NB4 (cell line): ENCODE measurements at regions not wholly inside any gene's neighbourhood (a gene's known extent, or its start where the extent isn't known, plus 50 kb on each side); places are given as distances from the start of the nearest gene placed in this dataset.

Source experiments
- DNase-seq: peaks from one replicate; pipeline ENCODE4 v3.0.0; 2010; ENCODE audit warnings: low read depth
- H3K4me3 ChIP-seq: one replicate; pipeline ENCODE4 v1.5.1; 2011; ENCODE audit warnings: mild to moderate bottlenecking, low read depth, low read length, moderate library complexity
- MYC ChIP-seq: IDR thresholded peaks from 2 replicates; pipeline ENCODE4 v1.6.1; 2011; ENCODE audit warnings: low read depth, low read length
- POLR2A ChIP-seq: IDR thresholded peaks from 2 replicates; pipeline ENCODE4 v1.6.1; 2011; ENCODE audit warnings: mild to moderate bottlenecking; ENCODE audit not compliant: insufficient read length; ENCODE audit errors: extremely low read depth
- TF ChIP-seq, protein P1 (sequence below): IDR thresholded peaks from 2 replicates; pipeline ENCODE4 v1.6.1; 2011; ENCODE audit warnings: low read depth, low read length
- TF ChIP-seq, protein P2 (sequence below): IDR thresholded peaks from one replicate; pipeline ENCODE4 v1.5.1; 2012; ENCODE audit warnings: low read depth, low read length

DNA sequence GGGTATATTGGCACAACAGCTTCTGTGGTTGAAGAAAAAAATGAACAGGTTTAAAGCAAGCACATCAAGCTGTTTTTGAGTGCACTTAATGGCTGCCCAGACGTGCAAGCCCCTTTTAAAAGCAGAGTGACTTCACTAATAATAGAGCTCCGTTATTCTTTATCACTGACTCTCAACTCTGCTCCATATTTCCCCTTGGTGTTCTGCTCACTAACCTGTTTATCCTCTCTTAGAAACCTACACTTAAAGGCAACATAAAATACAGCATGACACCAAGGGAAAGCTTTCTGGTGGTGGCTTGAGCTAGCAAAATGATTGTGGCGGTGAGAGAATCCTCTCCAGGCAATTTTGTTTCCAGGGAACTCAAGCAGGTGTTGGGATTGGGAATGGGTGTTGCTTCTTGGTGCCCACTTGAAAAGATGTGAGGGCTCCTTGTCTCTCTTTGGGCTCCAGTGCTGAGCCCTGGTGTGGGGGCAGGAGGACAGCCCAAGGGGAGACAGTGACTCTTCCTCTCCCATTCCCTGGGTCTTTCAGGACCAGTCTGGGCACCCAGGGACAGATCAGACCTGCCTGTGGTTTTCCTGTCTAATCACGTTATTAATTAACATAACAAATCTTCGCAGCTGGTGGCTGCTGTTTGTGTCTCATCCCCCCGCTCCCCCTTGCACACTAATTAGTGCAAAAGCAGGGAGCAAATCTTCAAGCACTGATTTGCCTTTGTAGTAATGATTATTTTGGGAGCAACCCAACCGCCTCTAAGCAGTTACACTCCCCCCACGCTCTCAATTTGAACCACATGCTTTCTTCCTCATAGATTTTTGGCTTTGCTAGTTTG is 289.4 kb upstream of the CXCR4 start:
- no peak for DNase-seq
- TF ChIP-seq, protein P1, sequence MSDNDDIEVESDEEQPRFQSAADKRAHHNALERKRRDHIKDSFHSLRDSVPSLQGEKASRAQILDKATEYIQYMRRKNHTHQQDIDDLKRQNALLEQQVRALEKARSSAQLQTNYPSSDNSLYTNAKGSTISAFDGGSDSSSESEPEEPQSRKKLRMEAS: no peak
- TF ChIP-seq, protein P2, sequence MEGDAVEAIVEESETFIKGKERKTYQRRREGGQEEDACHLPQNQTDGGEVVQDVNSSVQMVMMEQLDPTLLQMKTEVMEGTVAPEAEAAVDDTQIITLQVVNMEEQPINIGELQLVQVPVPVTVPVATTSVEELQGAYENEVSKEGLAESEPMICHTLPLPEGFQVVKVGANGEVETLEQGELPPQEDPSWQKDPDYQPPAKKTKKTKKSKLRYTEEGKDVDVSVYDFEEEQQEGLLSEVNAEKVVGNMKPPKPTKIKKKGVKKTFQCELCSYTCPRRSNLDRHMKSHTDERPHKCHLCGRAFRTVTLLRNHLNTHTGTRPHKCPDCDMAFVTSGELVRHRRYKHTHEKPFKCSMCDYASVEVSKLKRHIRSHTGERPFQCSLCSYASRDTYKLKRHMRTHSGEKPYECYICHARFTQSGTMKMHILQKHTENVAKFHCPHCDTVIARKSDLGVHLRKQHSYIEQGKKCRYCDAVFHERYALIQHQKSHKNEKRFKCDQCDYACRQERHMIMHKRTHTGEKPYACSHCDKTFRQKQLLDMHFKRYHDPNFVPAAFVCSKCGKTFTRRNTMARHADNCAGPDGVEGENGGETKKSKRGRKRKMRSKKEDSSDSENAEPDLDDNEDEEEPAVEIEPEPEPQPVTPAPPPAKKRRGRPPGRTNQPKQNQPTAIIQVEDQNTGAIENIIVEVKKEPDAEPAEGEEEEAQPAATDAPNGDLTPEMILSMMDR: no peak
- TF ChIP-seq MYC: no peak
- TF ChIP-seq POLR2A: no peak
- no peak overlapping the region for H3K4me3 ChIP-seq

DNA sequence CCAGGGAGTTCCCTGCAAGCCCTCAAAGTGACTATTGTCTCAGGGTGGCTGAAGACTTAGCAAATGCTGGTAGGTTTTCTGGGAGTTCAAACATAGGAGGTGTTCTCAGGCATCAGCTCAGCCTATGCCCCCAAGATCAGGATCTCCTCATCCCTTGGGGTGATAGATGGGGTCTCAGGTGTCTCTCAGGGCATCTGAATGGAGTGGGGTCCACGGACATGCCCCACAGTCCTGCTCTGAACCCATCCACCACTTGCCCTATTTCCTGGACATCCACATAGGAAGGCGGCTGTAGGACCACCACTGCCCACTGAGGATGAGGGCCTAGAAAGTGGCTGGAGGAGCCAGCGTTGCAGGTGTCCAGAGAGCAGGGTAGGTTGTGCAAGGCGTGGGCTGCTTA is 287.0 kb upstream of the CXCR4 start:
- TF ChIP-seq, protein P2: no peak
- TF ChIP-seq POLR2A (no peak), MYC (no peak)
- TF ChIP-seq, protein P1: no peak
- no peak overlapping the region for H3K4me3 ChIP-seq
- no peak for DNase-seq

DNA sequence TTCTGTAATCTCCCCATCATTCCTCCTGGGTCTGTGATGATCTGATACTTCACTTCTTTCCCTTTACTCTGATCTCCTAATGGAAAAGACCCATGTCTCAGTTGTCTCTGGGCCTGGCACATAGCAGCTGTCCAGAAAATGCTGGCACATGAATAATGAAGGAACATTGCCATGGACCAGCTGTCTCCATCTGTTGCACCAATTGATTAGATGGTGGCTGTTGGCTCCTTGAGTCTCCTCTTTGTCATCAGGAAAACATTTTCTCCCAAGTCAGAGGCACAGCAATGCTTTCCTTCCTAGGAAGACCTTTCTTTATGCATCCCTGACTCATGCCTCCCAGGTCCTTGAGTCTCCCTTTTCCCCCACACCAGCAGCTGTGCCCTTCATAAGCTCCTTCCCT is 286.2 kb upstream of the CXCR4 start:
- DNase-seq: no peak
- H3K4me3 ChIP-seq: no peak overlapping the region
- no peak for TF ChIP-seq POLR2A
- TF ChIP-seq MYC: no peak
- TF ChIP-seq, protein P1: no peak
- TF ChIP-seq, protein P2: no peak

DNA sequence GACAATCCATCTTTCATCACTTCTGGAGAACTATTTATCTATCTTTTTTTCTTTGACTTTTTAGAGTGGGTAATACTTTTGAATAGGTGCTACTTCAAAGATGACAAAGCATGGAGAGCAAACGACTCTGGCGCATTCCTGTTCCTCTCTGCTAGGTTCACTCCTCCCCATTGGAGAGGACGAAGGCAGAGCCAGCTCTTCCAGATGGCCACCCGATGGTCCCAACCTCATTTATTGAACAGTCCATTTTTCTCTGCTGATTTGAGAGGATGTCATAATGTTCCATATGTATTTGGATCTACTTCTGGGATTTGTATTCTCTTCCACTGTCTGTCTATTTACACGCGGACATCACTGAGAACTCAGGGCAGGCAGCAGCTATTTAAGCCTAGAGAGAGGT is 284.3 kb upstream of the CXCR4 start:
- H3K4me3 ChIP-seq: no peak overlapping the region
- TF ChIP-seq POLR2A (no peak), MYC (no peak)
- TF ChIP-seq, protein P1: no peak
- TF ChIP-seq, protein P2: no peak
- DNase-seq: no peak

DNA sequence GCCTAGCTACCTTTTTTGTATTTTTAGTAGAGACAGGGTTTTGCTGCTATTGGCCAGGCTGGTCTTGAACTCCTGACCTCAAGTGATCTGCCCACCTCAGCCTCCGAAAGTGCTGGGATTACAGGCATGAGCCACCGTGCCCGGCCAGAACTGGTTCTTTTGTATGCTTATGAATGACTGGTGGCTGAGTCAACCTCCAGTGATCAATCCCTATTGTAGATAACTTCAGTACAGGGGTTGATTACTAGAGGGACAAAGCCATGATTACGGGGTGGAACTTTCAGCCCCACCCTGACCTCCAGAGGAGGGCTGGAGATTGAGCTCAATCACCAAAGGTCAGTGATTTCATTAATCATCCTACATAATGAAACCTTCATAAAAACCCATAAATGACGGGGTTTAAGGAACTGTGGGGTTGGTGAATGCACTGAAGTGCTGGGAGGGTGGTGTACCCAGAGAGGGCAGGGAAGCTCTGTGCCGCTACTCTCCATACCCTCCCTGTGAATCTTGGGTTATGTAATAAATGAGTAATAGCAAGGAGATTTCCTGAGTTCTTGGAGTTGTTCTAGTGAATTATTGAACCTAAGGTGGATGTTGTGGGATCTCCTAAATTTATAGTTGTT is 281.8 kb upstream of the CXCR4 start:
- no peak for DNase-seq
- TF ChIP-seq POLR2A (no peak), MYC (no peak)
- TF ChIP-seq, protein P1: no peak
- TF ChIP-seq, protein P2: no peak
- H3K4me3 ChIP-seq: no peak overlapping the region
